SU-DHL-6 (cell line): ENCODE measurements at regions not wholly inside any gene's neighbourhood (a gene's known extent, or its start where the extent isn't known, plus 50 kb on each side); places are given as distances from the start of the nearest gene placed in this dataset.

Experiments used
- CTCF ChIP-seq: fragments of 200-600 bp; sonication (generic); IDR thresholded peaks from one replicate; pipeline ENCODE4 v1.5.1; 2017; ENCODE audit warnings: antibody characterized with exemption, mild to moderate bottlenecking, low read length, moderate library complexity; ENCODE audit not compliant: insufficient read depth, poor library complexity, severe bottlenecking
- EZH2phosphoT487 ChIP-seq: fragments of 200-600 bp; sonication (generic), shearing (Covaris generic); conservative IDR thresholded peaks from 2 replicates; pipeline ENCODE4 v1.6.1; 2018; ENCODE audit warnings: mild to moderate bottlenecking, antibody characterized with exemption, low read length, moderate library complexity, mixed read lengths

- TF ChIP-seq CTCF (no peak), EZH2phosphoT487 (no peak)
Observed at GRCh38 chr4:123116412-123116811, 194.0 kb upstream of the NUDT6 start.
